ENCODE measurements at regions not wholly inside any gene's neighbourhood (a gene's known extent, or its start where the extent isn't known, plus 50 kb on each side); places are given as distances from the start of the nearest gene placed in this dataset.

DNA sequence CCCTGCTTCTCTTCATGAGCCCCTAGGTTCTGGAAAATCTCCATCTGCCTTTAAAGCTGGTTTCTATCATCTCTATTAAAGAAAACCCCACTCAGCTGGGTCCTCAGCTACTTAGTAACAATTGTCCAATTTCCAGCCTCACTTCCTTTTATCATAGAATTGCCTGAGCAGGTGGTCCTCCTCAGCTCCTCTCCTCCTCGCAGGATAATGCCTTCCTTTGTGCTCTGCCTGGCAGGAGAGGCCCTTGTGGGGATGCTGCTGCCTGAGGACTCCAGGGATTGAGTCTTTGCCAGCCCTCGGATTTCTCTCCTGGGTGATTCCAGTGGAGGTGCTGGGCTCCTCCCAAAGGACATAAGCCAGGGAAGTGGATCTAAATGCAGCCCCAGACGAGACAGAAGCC, 448.3 kb downstream of the INSC start:
- Histone ChIP-seq H3K4me1 (no peaks in the 10 kb centered on the region), H3K27ac (no peak overlapping the region), H3K27me3 (no peaks in the 10 kb centered on the region), H3K9me3 (no peaks in the 10 kb centered on the region), H3K36me3 (no peaks in the 10 kb centered on the region), H3K4me3 (no peak overlapping the region)
- no peak for DNase-seq (ENCODE audit: low spot score in 2 of 2)
- TF ChIP-seq, protein P1, sequence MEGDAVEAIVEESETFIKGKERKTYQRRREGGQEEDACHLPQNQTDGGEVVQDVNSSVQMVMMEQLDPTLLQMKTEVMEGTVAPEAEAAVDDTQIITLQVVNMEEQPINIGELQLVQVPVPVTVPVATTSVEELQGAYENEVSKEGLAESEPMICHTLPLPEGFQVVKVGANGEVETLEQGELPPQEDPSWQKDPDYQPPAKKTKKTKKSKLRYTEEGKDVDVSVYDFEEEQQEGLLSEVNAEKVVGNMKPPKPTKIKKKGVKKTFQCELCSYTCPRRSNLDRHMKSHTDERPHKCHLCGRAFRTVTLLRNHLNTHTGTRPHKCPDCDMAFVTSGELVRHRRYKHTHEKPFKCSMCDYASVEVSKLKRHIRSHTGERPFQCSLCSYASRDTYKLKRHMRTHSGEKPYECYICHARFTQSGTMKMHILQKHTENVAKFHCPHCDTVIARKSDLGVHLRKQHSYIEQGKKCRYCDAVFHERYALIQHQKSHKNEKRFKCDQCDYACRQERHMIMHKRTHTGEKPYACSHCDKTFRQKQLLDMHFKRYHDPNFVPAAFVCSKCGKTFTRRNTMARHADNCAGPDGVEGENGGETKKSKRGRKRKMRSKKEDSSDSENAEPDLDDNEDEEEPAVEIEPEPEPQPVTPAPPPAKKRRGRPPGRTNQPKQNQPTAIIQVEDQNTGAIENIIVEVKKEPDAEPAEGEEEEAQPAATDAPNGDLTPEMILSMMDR (IDR thresholded peaks at IDR 0.05): no peak
- intact Hi-C loops (cut with DNase I): no loop called here

DNA sequence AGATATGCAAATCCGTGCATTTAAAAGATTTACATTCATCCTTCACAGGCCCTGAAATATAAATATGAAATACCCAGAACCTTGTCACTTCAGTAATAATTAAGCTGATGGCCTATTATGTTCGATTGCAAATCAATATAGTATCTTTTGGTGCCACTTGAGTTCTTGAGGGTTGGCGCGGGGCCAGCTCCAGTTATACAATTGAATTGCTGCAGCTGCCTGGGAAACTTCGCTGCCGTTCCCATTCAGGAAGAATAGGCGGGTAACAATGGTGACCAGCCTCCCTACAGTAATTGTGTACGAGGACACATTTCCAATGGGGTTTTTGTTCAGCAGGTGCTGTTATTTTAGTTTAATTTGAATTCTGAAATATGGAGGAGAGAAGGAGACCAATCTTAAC, 451.2 kb downstream of the INSC start:
- Histone ChIP-seq H3K4me3 (no peak overlapping the region), H3K36me3 (no peaks in the 10 kb centered on the region), H3K9me3 (no peaks in the 10 kb centered on the region), H3K27ac (no peak overlapping the region), H3K27me3 (no peaks in the 10 kb centered on the region), H3K4me1 (no peaks in the 10 kb centered on the region)
- DNase-seq (ENCODE audit: low spot score in 2 of 2): no peak
- intact Hi-C loops (cut with DNase I): no loop called here
- TF ChIP-seq, protein P1 (IDR thresholded peaks at IDR 0.05): no peak

DNA sequence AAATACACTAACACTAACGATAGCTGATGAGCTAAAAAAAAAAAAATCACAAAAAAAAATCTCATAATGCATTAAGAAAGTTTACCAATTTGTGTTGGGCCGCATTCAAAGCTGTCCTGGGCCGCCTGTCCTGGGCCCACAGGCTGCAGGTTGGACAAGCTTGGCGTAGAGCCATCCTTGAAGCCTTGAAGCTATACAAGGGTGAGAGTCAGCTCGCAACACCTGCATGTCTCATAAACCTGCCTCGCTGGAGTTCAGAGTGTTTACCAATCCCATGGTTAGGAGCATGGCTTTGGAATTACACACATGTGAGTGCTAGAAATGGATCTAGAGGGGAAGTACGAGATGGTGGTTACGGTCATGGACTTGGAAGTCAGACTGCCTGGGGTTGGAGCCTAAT, 453.7 kb downstream of the INSC start:
- H3K27ac ChIP-seq: no peak overlapping the region
- DNase-seq (ENCODE audit: low spot score in 2 of 2): no peak
- H3K4me1 ChIP-seq: no peaks in the 10 kb centered on the region
- intact Hi-C loops (cut with DNase I): no loop called here
- no peaks in the 10 kb centered on the region for H3K36me3 ChIP-seq
- no peaks in the 10 kb centered on the region for H3K27me3 ChIP-seq
- H3K4me3 ChIP-seq: no peak overlapping the region
- H3K9me3 ChIP-seq: no peaks in the 10 kb centered on the region
- TF ChIP-seq, protein P1 (IDR thresholded peaks at IDR 0.05): no peak

DNA sequence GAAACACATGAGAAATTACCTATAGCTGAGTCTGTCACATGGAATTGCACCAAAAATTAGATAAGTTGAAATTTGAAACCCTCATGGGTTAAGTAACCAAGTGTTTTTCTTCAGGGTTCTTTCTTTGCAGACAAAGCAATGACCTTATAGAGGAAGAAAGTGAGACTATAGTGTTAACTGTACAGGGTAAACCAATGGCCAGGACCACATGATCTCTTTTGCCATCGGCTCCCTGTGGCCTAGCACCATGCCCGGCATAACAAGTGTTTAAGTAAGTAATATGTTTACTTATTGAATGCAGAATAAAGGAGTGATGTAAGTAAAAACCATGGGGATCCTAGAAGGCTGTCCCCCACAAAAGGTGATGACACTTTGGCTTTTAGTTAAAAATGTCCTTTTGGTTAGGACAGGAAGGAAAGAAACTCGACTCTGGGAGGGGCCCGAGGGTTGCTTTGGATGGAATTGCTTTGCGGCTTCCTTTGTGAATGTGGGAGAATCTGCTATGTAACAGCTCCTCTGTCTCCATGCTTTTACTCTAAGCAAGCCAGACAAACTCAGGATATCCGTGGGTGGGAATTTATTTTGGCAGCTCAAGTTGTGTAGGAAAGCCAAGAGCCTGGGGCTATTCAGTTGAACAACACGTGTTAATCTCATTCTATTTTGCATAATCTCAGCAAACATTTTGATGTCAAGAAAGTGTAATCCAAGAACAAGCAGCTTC, 454.7 kb downstream of the INSC start:
- DNase-seq (ENCODE audit: low spot score in 2 of 2): no peak
- Histone ChIP-seq H3K27ac (no peak overlapping the region), H3K4me3 (no peak overlapping the region), H3K4me1 (no peaks in the 10 kb centered on the region), H3K27me3 (no peaks in the 10 kb centered on the region), H3K36me3 (no peaks in the 10 kb centered on the region), H3K9me3 (no peaks in the 10 kb centered on the region)
- TF ChIP-seq, protein P1 (IDR thresholded peaks at IDR 0.05): no peak
- intact Hi-C loops (cut with DNase I): no loop called here

DNA sequence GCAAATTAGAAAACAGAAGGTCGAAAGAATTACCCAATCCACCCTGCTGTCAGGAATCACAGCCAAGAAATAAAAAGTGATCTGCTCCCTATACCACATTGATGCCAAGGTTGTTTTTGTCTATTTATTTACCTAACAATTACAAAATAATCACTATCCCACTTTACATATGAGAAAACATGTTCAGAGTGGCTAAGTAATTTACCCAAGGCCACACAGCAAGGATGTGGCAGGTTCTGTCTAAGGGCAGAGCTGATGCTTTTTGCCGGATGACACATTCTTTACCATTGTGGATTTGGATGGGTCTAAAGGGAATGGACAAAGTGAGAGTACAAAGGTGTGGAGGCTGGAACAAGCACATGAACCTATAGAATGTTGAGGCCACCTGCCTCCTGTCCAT, 460.7 kb downstream of the INSC start:
- TF ChIP-seq, protein P1 (IDR thresholded peaks at IDR 0.05): no peak
- Histone ChIP-seq H3K9me3 (no peaks in the 10 kb centered on the region), H3K4me3 (no peak overlapping the region), H3K27ac (no peak overlapping the region), H3K4me1 (no peaks in the 10 kb centered on the region), H3K36me3 (no peaks in the 10 kb centered on the region), H3K27me3 (no peaks in the 10 kb centered on the region)
- intact Hi-C loops (cut with DNase I): no loop called here
- DNase-seq (ENCODE audit: low spot score in 2 of 2): no peak

DNA sequence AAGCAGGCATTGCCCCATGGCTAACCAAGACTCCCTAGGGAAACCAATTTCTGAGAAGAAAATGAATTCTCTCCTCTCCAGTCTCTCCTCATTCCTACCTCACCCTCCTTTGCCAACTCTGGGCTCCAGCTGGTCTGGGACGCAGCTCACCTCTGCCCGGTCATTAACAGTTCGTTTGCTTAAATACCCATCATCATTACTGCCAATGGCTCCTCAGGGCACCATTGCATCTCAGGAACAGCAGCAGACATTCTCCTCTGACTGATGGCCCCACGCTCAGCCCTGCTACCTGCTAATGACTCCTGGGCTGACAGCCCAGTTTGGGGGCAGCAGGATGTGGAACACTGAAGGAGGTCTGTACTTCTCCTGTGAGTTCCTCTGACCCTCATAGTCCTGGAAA, 462.0 kb downstream of the INSC start:
- Histone ChIP-seq H3K4me3 (no peak overlapping the region), H3K27me3 (no peaks in the 10 kb centered on the region), H3K27ac (no peak overlapping the region), H3K9me3 (no peaks in the 10 kb centered on the region), H3K4me1 (no peaks in the 10 kb centered on the region), H3K36me3 (no peaks in the 10 kb centered on the region)
- intact Hi-C loops (cut with DNase I): no loop called here
- TF ChIP-seq, protein P1 (IDR thresholded peaks at IDR 0.05): no peak
- no peak for DNase-seq (ENCODE audit: low spot score in 2 of 2)

Data from ascending aorta (tissue), 2 donors.